ENCODE measurements at regions not wholly inside any gene's neighbourhood (a gene's known extent, or its start where the extent isn't known, plus 50 kb on each side); places are given as distances from the start of the nearest gene placed in this dataset.

DNA sequence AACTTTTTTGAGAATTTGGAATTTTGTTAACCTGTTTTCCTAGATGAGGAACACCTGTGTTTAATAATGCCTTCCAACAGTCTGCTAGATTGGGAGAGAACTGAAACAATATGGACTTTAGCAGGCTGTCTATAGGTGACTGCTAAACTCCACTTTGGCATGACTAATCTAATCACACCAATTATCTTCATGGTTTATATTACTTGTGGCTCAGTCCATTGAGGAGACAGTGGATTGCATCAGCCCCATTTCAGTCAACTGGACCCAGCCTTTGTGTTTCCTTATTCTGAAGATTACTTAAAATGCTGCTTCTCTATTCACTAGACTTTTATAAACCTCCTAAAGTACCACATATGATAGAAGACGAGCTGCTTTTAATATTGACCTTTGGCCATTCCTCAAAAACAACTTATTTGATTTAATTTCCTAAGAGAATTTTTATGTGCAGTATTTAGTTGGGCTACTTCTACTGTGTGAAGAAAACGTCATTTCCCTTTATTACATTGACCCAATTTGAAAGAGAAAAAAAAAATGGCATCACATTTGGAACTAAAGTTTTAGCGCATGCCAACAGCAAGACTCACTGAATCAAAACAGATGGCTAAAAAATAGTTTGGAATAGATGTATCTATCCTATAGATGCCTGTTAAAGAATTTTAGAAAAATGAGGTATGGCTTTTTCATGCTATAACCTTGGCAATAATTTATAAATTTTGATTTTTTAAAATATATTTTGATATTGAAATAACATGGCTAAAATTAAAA lies 295.8 kb downstream of the NDFIP2 start:
- no peaks in the 10 kb centered on the region for H3F3A ChIP-seq (replicated peaks; ENCODE audit: low read depth)
- TF ChIP-seq ZNF331 (CRISPR knock-in tag; IDR thresholded peaks at IDR 0.05; ENCODE audit: low read depth): no peak
- TF ChIP-seq, protein P1, sequence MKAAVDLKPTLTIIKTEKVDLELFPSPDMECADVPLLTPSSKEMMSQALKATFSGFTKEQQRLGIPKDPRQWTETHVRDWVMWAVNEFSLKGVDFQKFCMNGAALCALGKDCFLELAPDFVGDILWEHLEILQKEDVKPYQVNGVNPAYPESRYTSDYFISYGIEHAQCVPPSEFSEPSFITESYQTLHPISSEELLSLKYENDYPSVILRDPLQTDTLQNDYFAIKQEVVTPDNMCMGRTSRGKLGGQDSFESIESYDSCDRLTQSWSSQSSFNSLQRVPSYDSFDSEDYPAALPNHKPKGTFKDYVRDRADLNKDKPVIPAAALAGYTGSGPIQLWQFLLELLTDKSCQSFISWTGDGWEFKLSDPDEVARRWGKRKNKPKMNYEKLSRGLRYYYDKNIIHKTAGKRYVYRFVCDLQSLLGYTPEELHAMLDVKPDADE (IDR thresholded peaks at IDR 0.05): no peak
- H2AFZ ChIP-seq: peak overlapping the region; percentile 3; the same call in 1 of the 2 replicates
- Mint-ChIP-seq H3K27ac (peak overlapping the region; percentile 86), H3K4me1 (peaks cover 18% of the 10 kb centered on the region), H3K36me3 (ENCODE audit: low read depth) (0 out of 3 replicates have a peak, but pooled peaks cover under 1% of the 10 kb centered on the region), H3K4me3 (no peak overlapping the region), H3K27me3 (ENCODE audit: insufficient read depth, low read depth, poor library complexity) (no peaks in the 10 kb centered on the region), H3K9me3 (peaks cover under 1% of the 10 kb centered on the region; the same call in 1 of the 3 replicates)
- H3K27ac ChIP-seq (ENCODE audit: low read depth): no peak overlapping the region
- H3K9me2 ChIP-seq (ENCODE audit: insufficient read depth): no peaks in the 10 kb centered on the region
- DNase-seq (ENCODE audit: low spot score) (no peak), ATAC-seq (no peak)
- peaks cover under 1% of the 10 kb centered on the region; the same call in 1 of the 2 replicates for H3K4me1 ChIP-seq (ENCODE audit: insufficient read depth)
- H3K27me3 ChIP-seq (ENCODE audit: insufficient read depth): no peaks in the 10 kb centered on the region
- H3K4me3 ChIP-seq: no peak overlapping the region
- H3K4me2 ChIP-seq: no peak overlapping the region
- no peaks in the 10 kb centered on the region for H4K20me1 ChIP-seq (replicated peaks; ENCODE audit: insufficient read depth)
- no peaks in the 10 kb centered on the region for H3K36me3 ChIP-seq (ENCODE audit: insufficient read depth)
- H3K79me2 ChIP-seq (replicated peaks; ENCODE audit: insufficient read depth): no peaks in the 10 kb centered on the region

DNA sequence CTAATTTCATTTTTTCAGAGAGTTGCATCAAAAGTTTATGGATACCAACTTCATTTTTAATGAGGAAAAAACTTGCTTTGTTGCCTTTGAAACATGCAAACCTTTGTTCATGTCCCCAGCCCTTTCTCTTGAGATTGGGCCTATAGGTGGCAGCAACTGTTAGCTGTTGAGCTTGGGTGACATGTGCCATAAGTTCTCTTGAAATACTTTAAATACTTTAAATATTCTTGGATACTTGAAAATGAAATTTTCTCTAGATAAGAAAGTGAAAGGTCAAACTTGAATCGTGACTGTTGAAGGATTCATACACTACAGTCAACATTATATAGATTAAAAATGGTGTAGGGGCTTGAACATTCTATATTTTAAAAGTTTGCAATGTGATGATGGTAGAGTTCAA lies 294.9 kb downstream of the NDFIP2 start:
- 0 out of 2 replicates have a peak overlapping the region, but pooled peaks have one; percentile 9 for H2AFZ ChIP-seq
- H3K27me3 ChIP-seq (ENCODE audit: insufficient read depth): no peaks in the 10 kb centered on the region
- H4K20me1 ChIP-seq (replicated peaks; ENCODE audit: insufficient read depth): no peaks in the 10 kb centered on the region
- TF ChIP-seq, protein P2, sequence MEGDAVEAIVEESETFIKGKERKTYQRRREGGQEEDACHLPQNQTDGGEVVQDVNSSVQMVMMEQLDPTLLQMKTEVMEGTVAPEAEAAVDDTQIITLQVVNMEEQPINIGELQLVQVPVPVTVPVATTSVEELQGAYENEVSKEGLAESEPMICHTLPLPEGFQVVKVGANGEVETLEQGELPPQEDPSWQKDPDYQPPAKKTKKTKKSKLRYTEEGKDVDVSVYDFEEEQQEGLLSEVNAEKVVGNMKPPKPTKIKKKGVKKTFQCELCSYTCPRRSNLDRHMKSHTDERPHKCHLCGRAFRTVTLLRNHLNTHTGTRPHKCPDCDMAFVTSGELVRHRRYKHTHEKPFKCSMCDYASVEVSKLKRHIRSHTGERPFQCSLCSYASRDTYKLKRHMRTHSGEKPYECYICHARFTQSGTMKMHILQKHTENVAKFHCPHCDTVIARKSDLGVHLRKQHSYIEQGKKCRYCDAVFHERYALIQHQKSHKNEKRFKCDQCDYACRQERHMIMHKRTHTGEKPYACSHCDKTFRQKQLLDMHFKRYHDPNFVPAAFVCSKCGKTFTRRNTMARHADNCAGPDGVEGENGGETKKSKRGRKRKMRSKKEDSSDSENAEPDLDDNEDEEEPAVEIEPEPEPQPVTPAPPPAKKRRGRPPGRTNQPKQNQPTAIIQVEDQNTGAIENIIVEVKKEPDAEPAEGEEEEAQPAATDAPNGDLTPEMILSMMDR (conservative IDR thresholded peaks at IDR 0.05; ENCODE audit: low read depth in 2 of 2): peak; percentile 87
- no peak for TF ChIP-seq CREB1 (CRISPR knock-in tag; IDR thresholded peaks at IDR 0.05; ENCODE audit: low read depth)
- H3K4me3 ChIP-seq: no peak overlapping the region
- DNase-seq (ENCODE audit: low spot score) (peak; percentile 73), ATAC-seq (peak; percentile 71)
- Mint-ChIP-seq H3K4me3 (no peak overlapping the region), H3K9me3 (peaks cover 6% of the 10 kb centered on the region; the same call in 2 of the 3 replicates), H3K36me3 (ENCODE audit: low read depth) (peaks cover 6% of the 10 kb centered on the region; the same call in 1 of the 3 replicates), H3K27ac (no peak overlapping the region; the same call in 1 of the 2 replicates), H3K4me1 (peaks cover 18% of the 10 kb centered on the region), H3K27me3 (ENCODE audit: insufficient read depth, low read depth, poor library complexity) (no peaks in the 10 kb centered on the region)
- no peaks in the 10 kb centered on the region for H3K36me3 ChIP-seq (ENCODE audit: insufficient read depth)
- H3K27ac ChIP-seq (ENCODE audit: low read depth): no peak overlapping the region
- H3K9me2 ChIP-seq (ENCODE audit: insufficient read depth): no peaks in the 10 kb centered on the region
- no peak overlapping the region for H3K4me2 ChIP-seq
- H3K79me2 ChIP-seq (replicated peaks; ENCODE audit: insufficient read depth): no peaks in the 10 kb centered on the region
- no peaks in the 10 kb centered on the region for H3K4me1 ChIP-seq (ENCODE audit: insufficient read depth)
- H3F3A ChIP-seq (replicated peaks; ENCODE audit: low read depth): no peaks in the 10 kb centered on the region

DNA sequence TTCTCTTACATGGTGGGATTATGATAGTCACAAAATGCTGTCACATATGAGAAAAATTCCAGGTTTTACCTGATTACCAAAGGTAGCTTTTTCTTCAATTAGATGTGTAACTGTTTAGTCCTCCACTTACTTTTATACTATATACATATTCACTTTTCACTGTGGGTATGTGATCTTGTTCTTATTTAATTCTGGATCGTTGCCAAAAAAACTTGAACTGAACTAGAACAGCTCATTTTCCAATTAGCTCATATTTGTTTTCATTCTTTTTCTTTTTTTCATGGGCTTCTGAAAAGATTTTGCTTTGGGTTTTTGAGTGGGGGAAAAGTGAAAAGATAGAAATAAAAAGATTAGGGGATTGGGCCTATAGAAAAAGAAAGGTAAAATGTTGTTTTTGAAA lies 291.9 kb downstream of the NDFIP2 start:
- no peak overlapping the region for H3K4me3 Mint-ChIP-seq
- H3K9me2 ChIP-seq (ENCODE audit: insufficient read depth): no peaks in the 10 kb centered on the region
- no peak for ATAC-seq
- TF ChIP-seq EZH2 (IDR thresholded peaks at IDR 0.05; ENCODE audit: low read depth, unreplicated experiment) (no peak), STAT1 (IDR thresholded peaks at IDR 0.05; ENCODE audit: unreplicated experiment) (no peak), CREB1 (CRISPR knock-in tag; IDR thresholded peaks at IDR 0.05; ENCODE audit: low read depth) (no peak), NANOG (IDR thresholded peaks at IDR 0.05; ENCODE audit: borderline replicate concordance) (no peak), POLR2AphosphoS5 (IDR thresholded peaks at IDR 0.05; ENCODE audit: low read depth) (no peak), ZNF114 (CRISPR knock-in tag; IDR thresholded peaks at IDR 0.05) (no peak), EZH2phosphoT487 (IDR thresholded peaks at IDR 0.05; ENCODE audit: unreplicated experiment) (no peak)
- TF ChIP-seq, protein P3, sequence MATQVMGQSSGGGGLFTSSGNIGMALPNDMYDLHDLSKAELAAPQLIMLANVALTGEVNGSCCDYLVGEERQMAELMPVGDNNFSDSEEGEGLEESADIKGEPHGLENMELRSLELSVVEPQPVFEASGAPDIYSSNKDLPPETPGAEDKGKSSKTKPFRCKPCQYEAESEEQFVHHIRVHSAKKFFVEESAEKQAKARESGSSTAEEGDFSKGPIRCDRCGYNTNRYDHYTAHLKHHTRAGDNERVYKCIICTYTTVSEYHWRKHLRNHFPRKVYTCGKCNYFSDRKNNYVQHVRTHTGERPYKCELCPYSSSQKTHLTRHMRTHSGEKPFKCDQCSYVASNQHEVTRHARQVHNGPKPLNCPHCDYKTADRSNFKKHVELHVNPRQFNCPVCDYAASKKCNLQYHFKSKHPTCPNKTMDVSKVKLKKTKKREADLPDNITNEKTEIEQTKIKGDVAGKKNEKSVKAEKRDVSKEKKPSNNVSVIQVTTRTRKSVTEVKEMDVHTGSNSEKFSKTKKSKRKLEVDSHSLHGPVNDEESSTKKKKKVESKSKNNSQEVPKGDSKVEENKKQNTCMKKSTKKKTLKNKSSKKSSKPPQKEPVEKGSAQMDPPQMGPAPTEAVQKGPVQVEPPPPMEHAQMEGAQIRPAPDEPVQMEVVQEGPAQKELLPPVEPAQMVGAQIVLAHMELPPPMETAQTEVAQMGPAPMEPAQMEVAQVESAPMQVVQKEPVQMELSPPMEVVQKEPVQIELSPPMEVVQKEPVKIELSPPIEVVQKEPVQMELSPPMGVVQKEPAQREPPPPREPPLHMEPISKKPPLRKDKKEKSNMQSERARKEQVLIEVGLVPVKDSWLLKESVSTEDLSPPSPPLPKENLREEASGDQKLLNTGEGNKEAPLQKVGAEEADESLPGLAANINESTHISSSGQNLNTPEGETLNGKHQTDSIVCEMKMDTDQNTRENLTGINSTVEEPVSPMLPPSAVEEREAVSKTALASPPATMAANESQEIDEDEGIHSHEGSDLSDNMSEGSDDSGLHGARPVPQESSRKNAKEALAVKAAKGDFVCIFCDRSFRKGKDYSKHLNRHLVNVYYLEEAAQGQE (IDR thresholded peaks at IDR 0.05; ENCODE audit: unreplicated experiment): no peak
- TF ChIP-seq, protein P1 (IDR thresholded peaks at IDR 0.05): no peak

More for the DNA sequence above, 291.9 kb downstream of the NDFIP2 start:
- H3K36me3 ChIP-seq (ENCODE audit: insufficient read depth): no peaks in the 10 kb centered on the region
- H3K27ac ChIP-seq (ENCODE audit: low read depth): no peak overlapping the region
- H3K36me3 Mint-ChIP-seq (ENCODE audit: low read depth): peaks cover 6% of the 10 kb centered on the region; the same call in 1 of the 3 replicates
- H3K27me3 ChIP-seq (ENCODE audit: insufficient read depth): no peaks in the 10 kb centered on the region
- H3K4me3 ChIP-seq: no peak overlapping the region
- no peak overlapping the region for H2AFZ ChIP-seq
- H3K27me3 Mint-ChIP-seq (ENCODE audit: insufficient read depth, low read depth, poor library complexity): no peaks in the 10 kb centered on the region
- H3K27ac Mint-ChIP-seq: no peak overlapping the region
- H3K4me1 ChIP-seq (ENCODE audit: insufficient read depth): no peaks in the 10 kb centered on the region
- H4K20me1 ChIP-seq (replicated peaks; ENCODE audit: insufficient read depth): no peaks in the 10 kb centered on the region
- no peak overlapping the region for H3K4me2 ChIP-seq
- peaks cover 13% of the 10 kb centered on the region for H3K4me1 Mint-ChIP-seq
- peaks cover 8% of the 10 kb centered on the region; the same call in 2 of the 3 replicates for H3K9me3 Mint-ChIP-seq
- no peaks in the 10 kb centered on the region for H3K79me2 ChIP-seq (replicated peaks; ENCODE audit: insufficient read depth)
- no peaks in the 10 kb centered on the region for H3F3A ChIP-seq (replicated peaks; ENCODE audit: low read depth)
- no peak for DNase-seq (ENCODE audit: low spot score)

All from GM23338 (cell line).